Fibroblast of pulmonary artery (primary cell): ENCODE measurements at regions not wholly inside any gene's neighbourhood (a gene's known extent, or its start where the extent isn't known, plus 50 kb on each side); places are given as distances from the start of the nearest gene placed in this dataset.
"Not testable (repeated sequence)": the region's sequence is repeated elsewhere in the genome, so short reads cannot be mapped to it uniquely, and the experiment has no call there.

Experiments used
- DNase-seq: peaks from one replicate; pipeline ENCODE4 v3.0.0-alpha.2; 2010; ENCODE audit warnings: low read depth
- H3K4me3 ChIP-seq: replicated peaks from 2 replicates; pipeline ENCODE4 v1.5.1; 2011; ENCODE audit warnings: low read depth, mild to moderate bottlenecking, control low read depth, low read length, moderate library complexity
- TF ChIP-seq, protein P1 (sequence below): IDR thresholded peaks from 2 replicates; pipeline ENCODE4 v1.5.1; 2011; ENCODE audit warnings: mild to moderate bottlenecking, control low read depth, low read length, inconsistent platforms; ENCODE audit errors: missing control alignments

GRCh38 chr3:165669967-165670366 lies 167.3 kb downstream of the BCHE start:
- H3K4me3 ChIP-seq = no peak overlapping the region
- TF ChIP-seq, protein P1, sequence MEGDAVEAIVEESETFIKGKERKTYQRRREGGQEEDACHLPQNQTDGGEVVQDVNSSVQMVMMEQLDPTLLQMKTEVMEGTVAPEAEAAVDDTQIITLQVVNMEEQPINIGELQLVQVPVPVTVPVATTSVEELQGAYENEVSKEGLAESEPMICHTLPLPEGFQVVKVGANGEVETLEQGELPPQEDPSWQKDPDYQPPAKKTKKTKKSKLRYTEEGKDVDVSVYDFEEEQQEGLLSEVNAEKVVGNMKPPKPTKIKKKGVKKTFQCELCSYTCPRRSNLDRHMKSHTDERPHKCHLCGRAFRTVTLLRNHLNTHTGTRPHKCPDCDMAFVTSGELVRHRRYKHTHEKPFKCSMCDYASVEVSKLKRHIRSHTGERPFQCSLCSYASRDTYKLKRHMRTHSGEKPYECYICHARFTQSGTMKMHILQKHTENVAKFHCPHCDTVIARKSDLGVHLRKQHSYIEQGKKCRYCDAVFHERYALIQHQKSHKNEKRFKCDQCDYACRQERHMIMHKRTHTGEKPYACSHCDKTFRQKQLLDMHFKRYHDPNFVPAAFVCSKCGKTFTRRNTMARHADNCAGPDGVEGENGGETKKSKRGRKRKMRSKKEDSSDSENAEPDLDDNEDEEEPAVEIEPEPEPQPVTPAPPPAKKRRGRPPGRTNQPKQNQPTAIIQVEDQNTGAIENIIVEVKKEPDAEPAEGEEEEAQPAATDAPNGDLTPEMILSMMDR = no peak
- no peak for DNase-seq

DNA sequence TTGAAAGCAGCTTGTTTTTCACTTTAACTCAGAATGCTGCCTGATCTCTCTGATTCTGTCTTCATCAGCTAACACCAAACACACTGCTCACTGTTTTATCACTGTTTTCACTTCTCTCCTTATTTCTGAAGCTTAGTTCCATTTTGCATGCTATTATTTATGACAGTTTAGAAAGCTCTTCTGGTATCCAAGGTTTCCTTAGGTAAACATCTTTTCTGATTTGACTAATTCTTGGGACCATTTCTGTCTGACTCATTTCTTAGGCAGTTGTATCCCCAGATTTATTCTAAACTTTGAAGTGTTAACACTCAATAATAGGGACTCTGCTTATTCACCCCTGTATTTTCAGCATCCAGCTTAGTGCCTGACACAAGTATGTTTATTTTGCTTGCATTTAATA lies 167.7 kb downstream of the BCHE start:
- DNase-seq = no peak
- no peak overlapping the region for H3K4me3 ChIP-seq
- TF ChIP-seq, protein P1 = no peak

- TF ChIP-seq, protein P1 = no peak
- DNase-seq = no peak
- H3K4me3 ChIP-seq = no peak overlapping the region
These were observed 169.5 kb downstream of the BCHE start for GRCh38 chr3:165667676-165668075.

GRCh38 chr3:165658027-165658426 lies 179.2 kb downstream of the BCHE start:
- TF ChIP-seq, protein P1 = no peak
- DNase-seq = no peak
- no peak overlapping the region for H3K4me3 ChIP-seq

- DNase-seq = no peak
- TF ChIP-seq, protein P1 = no peak
- H3K4me3 ChIP-seq = no peak overlapping the region
These were observed 184.0 kb downstream of the BCHE start for GRCh38 chr3:165653130-165653778.

DNA sequence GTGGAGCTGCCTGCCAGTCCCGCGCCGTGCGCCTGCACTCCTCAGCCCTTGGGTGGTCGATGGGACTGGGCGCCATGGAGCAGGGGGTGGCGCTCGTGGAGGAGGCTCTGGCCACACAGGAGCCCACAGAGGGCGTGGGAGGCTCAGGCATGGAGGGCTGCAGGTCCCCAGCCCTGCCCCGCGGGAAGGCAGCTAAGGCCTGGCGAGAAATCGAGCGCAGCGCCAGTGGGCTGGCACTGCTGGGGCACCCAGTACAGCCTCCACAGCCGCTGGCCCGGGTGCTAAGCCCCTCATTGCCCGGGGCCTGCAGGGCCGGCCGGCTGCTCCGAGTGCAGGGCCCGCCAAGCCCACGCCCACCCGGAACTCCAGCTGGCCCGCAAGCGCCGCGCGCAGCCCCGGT lies 187.9 kb downstream of the BCHE start:
- not testable (repeated sequence) for DNase-seq, H3K4me3 ChIP-seq

DNA sequence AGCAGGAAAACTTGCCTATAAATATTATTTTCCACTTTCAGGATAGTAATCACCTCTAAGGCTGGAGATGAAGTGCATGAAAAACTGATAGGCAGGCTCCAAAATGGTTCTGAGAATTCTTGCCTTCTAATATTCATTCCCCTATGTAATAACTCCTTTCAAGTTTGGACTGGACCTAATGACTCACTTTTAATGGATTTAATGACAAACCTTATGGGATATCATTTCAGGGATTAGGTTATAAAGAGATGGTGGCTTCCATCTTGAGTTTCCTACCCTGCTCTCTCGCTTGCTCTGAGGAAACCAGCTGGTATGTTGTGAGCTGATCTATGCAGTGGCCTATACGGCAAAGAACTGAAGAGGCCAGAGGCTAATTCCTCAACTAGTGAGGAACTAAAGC lies 192.0 kb downstream of the BCHE start:
- no peak for DNase-seq
- no peak overlapping the region for H3K4me3 ChIP-seq
- TF ChIP-seq, protein P1 = no peak
